ENCODE measurements at regions not wholly inside any gene's neighbourhood (a gene's known extent, or its start where the extent isn't known, plus 50 kb on each side); places are given as distances from the start of the nearest gene placed in this dataset.

DNA sequence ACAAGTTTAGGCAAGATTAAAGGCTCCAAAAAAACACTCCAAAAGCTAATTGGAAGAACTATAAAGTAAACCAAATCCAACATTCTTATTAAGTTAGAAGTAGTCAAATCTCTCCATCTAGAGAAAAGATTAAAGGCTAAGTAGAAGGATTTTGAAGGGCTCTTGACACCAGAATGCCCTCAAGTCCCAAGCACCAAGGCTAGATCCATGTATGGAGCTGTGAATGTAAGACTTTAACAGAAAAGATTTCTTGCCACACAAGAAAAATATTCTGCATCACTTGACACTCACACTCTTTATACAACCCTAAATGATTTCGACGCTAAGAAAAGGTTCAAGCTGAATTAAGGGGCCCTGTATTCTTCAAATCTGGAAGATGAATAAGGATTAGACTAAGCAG lies 345.2 kb downstream of the VGLL3 start:
- no peak for DNase-seq
- Histone ChIP-seq H3K4me3 (ENCODE audit: low read depth, low read length) (no peak overlapping the region), H3K36me3 (ENCODE audit: control insufficient read depth in 1 of 2, insufficient read depth in 2 of 2, low read length in 2 of 2) (no peaks in the 10 kb centered on the region), H3K79me1 (ENCODE audit: low read length) (no peaks in the 10 kb centered on the region), H2AFZ (ENCODE audit: insufficient read depth, low read length, poor library complexity) (no peak overlapping the region), H3K14ac (ENCODE audit: low read length) (no peak overlapping the region), H3K18ac (ENCODE audit: low read length) (no peak overlapping the region), H2BK120ac (ENCODE audit: insufficient read depth, low read length, poor library complexity) (no peak overlapping the region), H2AK5ac (ENCODE audit: low read length) (no peak overlapping the region), H3K4me2 (ENCODE audit: low read length) (no peak overlapping the region), H4K91ac (ENCODE audit: low read depth, low read length) (no peak overlapping the region), H3K23ac (ENCODE audit: low read length) (no peak overlapping the region), H3K9me3 (ENCODE audit: insufficient read depth, low read depth, low read length) (no peaks in the 10 kb centered on the region), H3K9ac (ENCODE audit: low read length) (no peak overlapping the region), H4K12ac (ENCODE audit: low read depth, low read length) (no peak overlapping the region), H3K4ac (ENCODE audit: low read depth, low read length) (no peak overlapping the region), H2BK5ac (ENCODE audit: low read depth, low read length, poor library complexity) (no peak overlapping the region), H3K27ac (ENCODE audit: low read depth, low read length) (no peak overlapping the region), H3K27me3 (ENCODE audit: insufficient read depth, low read length) (no peaks in the 10 kb centered on the region), H4K8ac (ENCODE audit: low read depth, low read length) (no peak overlapping the region), H3K79me2 (ENCODE audit: control insufficient read depth, insufficient read depth, low read length, poor library complexity) (no peaks in the 10 kb centered on the region), H2BK12ac (ENCODE audit: low read length) (no peak overlapping the region), H3K4me1 (ENCODE audit: control insufficient read depth in 1 of 2, insufficient read depth in 2 of 2, low read length in 2 of 2) (no peaks in the 10 kb centered on the region)
- WGBS (ENCODE audit: extremely low coverage, insufficient coverage, insufficient read length), result no CpG with 5 or more reads among the region's 2 CpGs

- Histone ChIP-seq H3K23ac (ENCODE audit: low read length) (no peak overlapping the region), H2AK5ac (ENCODE audit: low read length) (no peak overlapping the region), H3K9ac (ENCODE audit: low read length) (no peak overlapping the region), H3K9me3 (ENCODE audit: insufficient read depth, low read depth, low read length) (no peaks in the 10 kb centered on the region), H4K12ac (ENCODE audit: low read depth, low read length) (no peak overlapping the region), H3K79me2 (ENCODE audit: control insufficient read depth, insufficient read depth, low read length, poor library complexity) (no peaks in the 10 kb centered on the region), H2BK12ac (ENCODE audit: low read length) (no peak overlapping the region), H3K4me3 (ENCODE audit: low read depth, low read length) (no peak overlapping the region), H3K4ac (ENCODE audit: low read depth, low read length) (no peak overlapping the region), H2BK5ac (ENCODE audit: low read depth, low read length, poor library complexity) (no peak overlapping the region), H3K18ac (ENCODE audit: low read length) (no peak overlapping the region), H4K91ac (ENCODE audit: low read depth, low read length) (no peak overlapping the region), H3K36me3 (ENCODE audit: control insufficient read depth in 1 of 2, insufficient read depth in 2 of 2, low read length in 2 of 2) (no peaks in the 10 kb centered on the region), H3K27ac (ENCODE audit: low read depth, low read length) (no peak overlapping the region), H3K4me1 (ENCODE audit: control insufficient read depth in 1 of 2, insufficient read depth in 2 of 2, low read length in 2 of 2) (no peaks in the 10 kb centered on the region), H3K4me2 (ENCODE audit: low read length) (no peak overlapping the region), H3K27me3 (ENCODE audit: insufficient read depth, low read length) (no peaks in the 10 kb centered on the region), H4K8ac (ENCODE audit: low read depth, low read length) (no peak overlapping the region), H2AFZ (ENCODE audit: insufficient read depth, low read length, poor library complexity) (no peak overlapping the region), H3K79me1 (ENCODE audit: low read length) (no peaks in the 10 kb centered on the region), H2BK120ac (ENCODE audit: insufficient read depth, low read length, poor library complexity) (no peak overlapping the region), H3K14ac (ENCODE audit: low read length) (no peak overlapping the region)
- no CpG with 5 or more reads among the region's 3 CpGs for WGBS (ENCODE audit: extremely low coverage, insufficient coverage, insufficient read length)
- DNase-seq, result no peak
These were observed 356.6 kb downstream of the VGLL3 start for GRCh38 chr3:86634361-86634760.

DNA sequence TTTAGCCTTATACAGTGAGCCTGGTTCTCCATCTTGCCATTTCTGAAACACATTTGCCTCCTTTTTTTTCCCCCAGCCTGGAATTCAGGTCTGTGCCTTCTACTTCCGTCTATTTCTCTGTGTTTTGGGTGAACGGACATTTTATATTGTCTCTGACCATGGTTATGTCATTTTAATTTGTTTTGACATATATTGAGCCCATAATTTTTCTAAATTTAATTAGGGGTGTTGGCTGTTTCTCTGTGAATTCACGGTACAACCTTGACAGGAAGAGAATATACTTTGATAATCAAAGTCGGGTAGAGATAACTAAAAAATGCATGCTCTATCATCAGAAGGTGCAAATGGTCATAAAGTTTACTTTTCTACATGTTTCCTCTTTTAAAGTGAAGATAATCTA lies 361.4 kb downstream of the VGLL3 start:
- Histone ChIP-seq H2BK5ac (ENCODE audit: low read depth, low read length, poor library complexity) (no peak overlapping the region), H3K36me3 (ENCODE audit: control insufficient read depth in 1 of 2, insufficient read depth in 2 of 2, low read length in 2 of 2) (no peaks in the 10 kb centered on the region), H2AFZ (ENCODE audit: insufficient read depth, low read length, poor library complexity) (no peak overlapping the region), H3K4me1 (ENCODE audit: control insufficient read depth in 1 of 2, insufficient read depth in 2 of 2, low read length in 2 of 2) (no peaks in the 10 kb centered on the region), H3K79me1 (ENCODE audit: low read length) (no peaks in the 10 kb centered on the region), H3K4me2 (ENCODE audit: low read length) (no peak overlapping the region), H3K9me3 (ENCODE audit: insufficient read depth, low read depth, low read length) (no peaks in the 10 kb centered on the region), H4K8ac (ENCODE audit: low read depth, low read length) (no peak overlapping the region), H2BK12ac (ENCODE audit: low read length) (no peak overlapping the region), H3K23ac (ENCODE audit: low read length) (no peak overlapping the region), H3K27me3 (ENCODE audit: insufficient read depth, low read length) (no peaks in the 10 kb centered on the region), H3K79me2 (ENCODE audit: control insufficient read depth, insufficient read depth, low read length, poor library complexity) (no peaks in the 10 kb centered on the region), H3K14ac (ENCODE audit: low read length) (no peak overlapping the region), H2BK120ac (ENCODE audit: insufficient read depth, low read length, poor library complexity) (no peak overlapping the region), H4K91ac (ENCODE audit: low read depth, low read length) (no peak overlapping the region), H3K9ac (ENCODE audit: low read length) (no peak overlapping the region), H3K4me3 (ENCODE audit: low read depth, low read length) (no peak overlapping the region), H3K27ac (ENCODE audit: low read depth, low read length) (no peak overlapping the region), H4K12ac (ENCODE audit: low read depth, low read length) (no peak overlapping the region), H3K18ac (ENCODE audit: low read length) (no peak overlapping the region), H3K4ac (ENCODE audit: low read depth, low read length) (no peak overlapping the region), H2AK5ac (ENCODE audit: low read length) (no peak overlapping the region)
- no peak for DNase-seq
- WGBS (ENCODE audit: extremely low coverage, insufficient coverage, insufficient read length), result no CpG with 5 or more reads among the region's 4 CpGs

DNA sequence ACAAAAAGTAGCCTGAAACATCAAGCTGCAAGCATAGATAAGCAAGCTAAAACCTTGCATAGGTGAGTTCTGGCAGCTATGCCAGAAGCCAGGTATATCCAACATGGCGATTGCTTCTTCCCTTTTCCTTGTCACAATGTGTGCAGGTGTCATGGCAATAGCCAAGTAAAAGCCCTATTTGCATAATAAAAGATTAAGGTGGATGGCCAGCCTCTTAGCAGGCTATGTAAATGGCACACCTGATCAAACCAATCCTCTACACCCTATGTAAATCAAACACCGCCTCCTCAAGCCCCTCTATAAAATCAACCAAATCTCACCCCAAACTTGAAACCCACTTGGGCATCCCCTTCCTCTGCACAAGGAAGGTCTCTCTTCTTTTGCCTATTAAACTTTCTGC lies 366.8 kb downstream of the VGLL3 start:
- no CpG with 5 or more reads among the region's 2 CpGs for WGBS (ENCODE audit: extremely low coverage, insufficient coverage, insufficient read length)
- no peak overlapping the region for H4K8ac ChIP-seq (ENCODE audit: low read depth, low read length)
- DNase-seq, result no peak
- no peak overlapping the region for H3K4me3 ChIP-seq (ENCODE audit: low read depth, low read length)
- no peak overlapping the region for H2BK5ac ChIP-seq (ENCODE audit: low read depth, low read length, poor library complexity)
- H4K91ac ChIP-seq (ENCODE audit: low read depth, low read length), result no peak overlapping the region
- no peak overlapping the region for H2AFZ ChIP-seq (ENCODE audit: insufficient read depth, low read length, poor library complexity)
- no peaks in the 10 kb centered on the region for H3K79me2 ChIP-seq (ENCODE audit: control insufficient read depth, insufficient read depth, low read length, poor library complexity)
- H2AK5ac ChIP-seq (ENCODE audit: low read length), result no peak overlapping the region
- no peaks in the 10 kb centered on the region for H3K36me3 ChIP-seq (ENCODE audit: control insufficient read depth in 1 of 2, insufficient read depth in 2 of 2, low read length in 2 of 2)
- no peaks in the 10 kb centered on the region for H3K9me3 ChIP-seq (ENCODE audit: insufficient read depth, low read depth, low read length)
- no peak overlapping the region for H3K23ac ChIP-seq (ENCODE audit: low read length)
- H3K27me3 ChIP-seq (ENCODE audit: insufficient read depth, low read length), result no peaks in the 10 kb centered on the region
- H3K79me1 ChIP-seq (ENCODE audit: low read length), result no peaks in the 10 kb centered on the region
- H3K4me2 ChIP-seq (ENCODE audit: low read length), result no peak overlapping the region
- H3K27ac ChIP-seq (ENCODE audit: low read depth, low read length), result no peak overlapping the region
- H2BK12ac ChIP-seq (ENCODE audit: low read length), result no peak overlapping the region
- no peak overlapping the region for H3K9ac ChIP-seq (ENCODE audit: low read length)
- H3K4ac ChIP-seq (ENCODE audit: low read depth, low read length), result no peak overlapping the region
- no peaks in the 10 kb centered on the region for H3K4me1 ChIP-seq (ENCODE audit: control insufficient read depth in 1 of 2, insufficient read depth in 2 of 2, low read length in 2 of 2)
- no peak overlapping the region for H3K14ac ChIP-seq (ENCODE audit: low read length)
- no peak overlapping the region for H2BK120ac ChIP-seq (ENCODE audit: insufficient read depth, low read length, poor library complexity)
- no peak overlapping the region for H4K12ac ChIP-seq (ENCODE audit: low read depth, low read length)
- H3K18ac ChIP-seq (ENCODE audit: low read length), result no peak overlapping the region
